HEK293 (cell line): ENCODE measurements at regions not wholly inside any gene's neighbourhood (a gene's known extent, or its start where the extent isn't known, plus 50 kb on each side); places are given as distances from the start of the nearest gene placed in this dataset.

ENCODE experiments used
- REST ChIP-seq: fragments of 450-650 bp; formaldehyde crosslinking; IDR thresholded peaks from 2 replicates; pipeline ENCODE4 v1.5.1; 2016; ENCODE audit warnings: missing biosample characterization, missing genetic modification characterization
- ZNF10 ChIP-seq: fragments of 450-650 bp; formaldehyde crosslinking; IDR thresholded peaks from 2 replicates; pipeline ENCODE4 v1.5.1; 2017; ENCODE audit warnings: missing biosample characterization, missing genetic modification characterization
- ZNF24 ChIP-seq: fragments of 450-650 bp; formaldehyde crosslinking; IDR thresholded peaks from 2 replicates; pipeline ENCODE4 v1.5.1; 2016; ENCODE audit warnings: missing biosample characterization, missing genetic modification characterization
- ZNF274 ChIP-seq, 2 experiments: fragments of 200-500 bp in 1 of 2; fragments of 450-650 bp in 1 of 2; sonication (Bioruptor generic) in 1 of 2; formaldehyde crosslinking in 1 of 2; IDR thresholded peaks; 2 replicates each; pipeline versions ENCODE4 v1.5.1 to v1.6.1; 2014 to 2016; ENCODE audit warnings: borderline replicate concordance in 1 of 2, inconsistent platforms in 1 of 2, low read length in 1 of 2, missing biosample characterization in 1 of 2, missing genetic modification characterization in 1 of 2
- ZNF518A ChIP-seq: fragments of 450-650 bp; formaldehyde crosslinking; conservative IDR thresholded peaks from 2 replicates; pipeline ENCODE4 v1.5.1; 2016; ENCODE audit warnings: low read depth, missing biosample characterization, missing genetic modification characterization
- ZSCAN18 ChIP-seq: fragments of 450-650 bp; formaldehyde crosslinking; IDR thresholded peaks from 2 replicates; pipeline ENCODE4 v1.5.1; 2016; ENCODE audit warnings: missing biosample characterization, missing genetic modification characterization
- TF ChIP-seq, protein P1 (sequence below): fragments of 450-650 bp; formaldehyde crosslinking; IDR thresholded peaks from 2 replicates; pipeline ENCODE4 v1.5.1; 2016; ENCODE audit warnings: missing biosample characterization, missing genetic modification characterization

DNA sequence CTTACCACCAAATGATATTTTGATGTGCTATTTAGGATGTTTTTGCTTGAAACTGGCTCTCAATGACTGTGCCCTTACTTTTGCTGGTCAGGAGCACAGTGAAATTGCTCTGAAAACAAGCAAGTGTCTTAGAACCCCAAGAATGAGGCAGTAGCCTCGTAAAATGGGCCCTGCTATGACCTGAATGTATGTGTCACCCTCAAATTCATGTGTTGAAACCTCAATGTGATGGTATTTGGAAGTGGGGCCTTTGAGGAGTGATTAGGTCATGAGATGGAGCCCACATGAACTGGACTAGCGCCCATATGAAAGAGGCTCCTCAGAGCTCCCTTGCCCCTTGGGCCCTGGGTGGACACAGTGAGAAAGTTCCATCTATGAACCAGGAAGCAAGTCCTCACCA lies 155.2 kb downstream of the ZIC5 start:
- TF ChIP-seq, protein P1, sequence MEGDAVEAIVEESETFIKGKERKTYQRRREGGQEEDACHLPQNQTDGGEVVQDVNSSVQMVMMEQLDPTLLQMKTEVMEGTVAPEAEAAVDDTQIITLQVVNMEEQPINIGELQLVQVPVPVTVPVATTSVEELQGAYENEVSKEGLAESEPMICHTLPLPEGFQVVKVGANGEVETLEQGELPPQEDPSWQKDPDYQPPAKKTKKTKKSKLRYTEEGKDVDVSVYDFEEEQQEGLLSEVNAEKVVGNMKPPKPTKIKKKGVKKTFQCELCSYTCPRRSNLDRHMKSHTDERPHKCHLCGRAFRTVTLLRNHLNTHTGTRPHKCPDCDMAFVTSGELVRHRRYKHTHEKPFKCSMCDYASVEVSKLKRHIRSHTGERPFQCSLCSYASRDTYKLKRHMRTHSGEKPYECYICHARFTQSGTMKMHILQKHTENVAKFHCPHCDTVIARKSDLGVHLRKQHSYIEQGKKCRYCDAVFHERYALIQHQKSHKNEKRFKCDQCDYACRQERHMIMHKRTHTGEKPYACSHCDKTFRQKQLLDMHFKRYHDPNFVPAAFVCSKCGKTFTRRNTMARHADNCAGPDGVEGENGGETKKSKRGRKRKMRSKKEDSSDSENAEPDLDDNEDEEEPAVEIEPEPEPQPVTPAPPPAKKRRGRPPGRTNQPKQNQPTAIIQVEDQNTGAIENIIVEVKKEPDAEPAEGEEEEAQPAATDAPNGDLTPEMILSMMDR (tag by site-specific recombination) = no peak
- no peak for TF ChIP-seq REST (tag by site-specific recombination)
- no peak for TF ChIP-seq ZNF518A (tag by site-specific recombination)
- TF ChIP-seq ZNF24 (tag by site-specific recombination) = no peak
- TF ChIP-seq ZSCAN18 = no peak
- no peak for TF ChIP-seq ZNF10
- no peak for TF ChIP-seq ZNF274 (IDR thresholded peaks at IDR 0.05; ENCODE audit: low read length)
- no peak for TF ChIP-seq ZNF274 (tag by site-specific recombination; IDR thresholded peaks at IDR 0.05; ENCODE audit: borderline replicate concordance)
